ENCODE measurements at regions not wholly inside any gene's neighbourhood (a gene's known extent, or its start where the extent isn't known, plus 50 kb on each side); places are given as distances from the start of the nearest gene placed in this dataset.

- TF ChIP-seq, protein P1, sequence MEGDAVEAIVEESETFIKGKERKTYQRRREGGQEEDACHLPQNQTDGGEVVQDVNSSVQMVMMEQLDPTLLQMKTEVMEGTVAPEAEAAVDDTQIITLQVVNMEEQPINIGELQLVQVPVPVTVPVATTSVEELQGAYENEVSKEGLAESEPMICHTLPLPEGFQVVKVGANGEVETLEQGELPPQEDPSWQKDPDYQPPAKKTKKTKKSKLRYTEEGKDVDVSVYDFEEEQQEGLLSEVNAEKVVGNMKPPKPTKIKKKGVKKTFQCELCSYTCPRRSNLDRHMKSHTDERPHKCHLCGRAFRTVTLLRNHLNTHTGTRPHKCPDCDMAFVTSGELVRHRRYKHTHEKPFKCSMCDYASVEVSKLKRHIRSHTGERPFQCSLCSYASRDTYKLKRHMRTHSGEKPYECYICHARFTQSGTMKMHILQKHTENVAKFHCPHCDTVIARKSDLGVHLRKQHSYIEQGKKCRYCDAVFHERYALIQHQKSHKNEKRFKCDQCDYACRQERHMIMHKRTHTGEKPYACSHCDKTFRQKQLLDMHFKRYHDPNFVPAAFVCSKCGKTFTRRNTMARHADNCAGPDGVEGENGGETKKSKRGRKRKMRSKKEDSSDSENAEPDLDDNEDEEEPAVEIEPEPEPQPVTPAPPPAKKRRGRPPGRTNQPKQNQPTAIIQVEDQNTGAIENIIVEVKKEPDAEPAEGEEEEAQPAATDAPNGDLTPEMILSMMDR (IDR thresholded peaks at IDR 0.05; ENCODE audit: low read depth, low read length) = no peak
- no peak overlapping the region for H3K4me3 ChIP-seq (replicated peaks in 1 of 2; ENCODE audit: low read depth in 2 of 2, low read length in 2 of 2)
- DNase-seq (ENCODE audit: low read depth in 2 of 2) = no peak
Measured at GRCh38 chr5:64050296-64050695, 88.1 kb upstream of the HTR1A start.

GRCh38 chr5:64040490-64040889 is 78.2 kb upstream of the HTR1A start:
- no peak overlapping the region for H3K4me3 ChIP-seq (replicated peaks in 1 of 2; ENCODE audit: low read depth in 2 of 2, low read length in 2 of 2)
- TF ChIP-seq, protein P1 (IDR thresholded peaks at IDR 0.05; ENCODE audit: low read depth, low read length) = no peak
- DNase-seq (ENCODE audit: low read depth in 2 of 2) = no peak

- TF ChIP-seq, protein P1 (IDR thresholded peaks at IDR 0.05; ENCODE audit: low read depth, low read length) = no peak
- H3K4me3 ChIP-seq (replicated peaks in 1 of 2; ENCODE audit: low read depth in 2 of 2, low read length in 2 of 2) = no peak overlapping the region
- DNase-seq (ENCODE audit: low read depth in 2 of 2) = no peak
Measured at GRCh38 chr5:64026493-64026892, 64.2 kb upstream of the HTR1A start.

- no peak overlapping the region for H3K4me3 ChIP-seq (replicated peaks in 1 of 2; ENCODE audit: low read depth in 2 of 2, low read length in 2 of 2)
- no peak for DNase-seq (ENCODE audit: low read depth in 2 of 2)
- TF ChIP-seq, protein P1 (IDR thresholded peaks at IDR 0.05; ENCODE audit: low read depth, low read length) = no peak
Measured at GRCh38 chr5:64019746-64020145, 57.5 kb upstream of the HTR1A start.

DNA sequence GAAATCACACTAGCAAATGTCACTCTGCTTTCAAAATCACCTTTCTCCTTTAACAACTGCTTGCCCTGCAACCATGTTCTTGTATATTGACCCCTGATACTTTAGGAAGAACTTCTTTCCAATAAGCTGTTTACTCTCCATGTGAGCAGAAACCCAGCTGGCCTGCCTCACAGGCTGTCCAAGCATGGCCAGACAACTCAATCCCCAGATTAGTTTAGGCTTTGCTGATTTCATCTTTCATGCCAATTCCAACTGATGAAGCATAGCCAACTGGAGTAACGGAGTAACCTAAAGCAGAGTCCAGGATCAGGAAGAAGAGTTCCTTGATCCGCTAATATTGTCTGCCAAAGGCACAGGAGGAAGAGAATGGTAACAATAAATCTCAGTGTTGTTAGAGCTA is 56.7 kb upstream of the HTR1A start:
- DNase-seq (ENCODE audit: low read depth in 2 of 2) = no peak
- no peak overlapping the region for H3K4me3 ChIP-seq (replicated peaks in 1 of 2; ENCODE audit: low read depth in 2 of 2, low read length in 2 of 2)
- TF ChIP-seq, protein P1 (IDR thresholded peaks at IDR 0.05; ENCODE audit: low read depth, low read length) = no peak

- TF ChIP-seq, protein P1 (IDR thresholded peaks at IDR 0.05; ENCODE audit: low read depth, low read length) = no peak
- H3K4me3 ChIP-seq (replicated peaks in 1 of 2; ENCODE audit: low read depth in 2 of 2, low read length in 2 of 2) = no peak overlapping the region
Measured at GRCh38 chr5:64015824-64016223, 53.6 kb upstream of the HTR1A start.

More at GRCh38 chr5:64015824-64016223, 53.6 kb upstream of the HTR1A start:
- DNase-seq (ENCODE audit: low read depth in 2 of 2) = no peak
